ENCODE measurements at regions not wholly inside any gene's neighbourhood (a gene's known extent, or its start where the extent isn't known, plus 50 kb on each side); places are given as distances from the start of the nearest gene placed in this dataset.

DNA sequence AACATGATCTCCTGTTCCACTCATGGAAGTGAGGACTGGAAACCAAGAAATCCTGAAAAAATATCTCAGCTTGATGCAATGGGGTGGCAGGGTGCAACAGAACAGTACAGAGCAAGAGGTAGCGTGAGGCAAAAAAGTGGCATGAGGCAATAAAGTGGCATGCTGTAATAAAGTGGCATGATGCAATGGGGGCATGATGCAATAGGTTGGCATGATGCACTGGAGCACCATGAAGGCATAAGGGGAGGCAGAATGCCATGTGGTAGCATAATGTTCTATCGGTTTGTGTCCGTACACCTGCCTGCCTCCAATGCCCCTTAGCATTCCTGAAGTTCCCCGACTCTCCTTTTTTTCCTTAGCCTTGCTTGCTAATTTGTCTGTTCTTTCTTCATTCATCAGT, 648.4 kb downstream of the TMEM182 start:
- TF ChIP-seq REST (IDR thresholded peaks at IDR 0.05) (no peak), JUND (IDR thresholded peaks at IDR 0.05) (no peak), GABPA (IDR thresholded peaks at IDR 0.05 in 1 of 2, conservative IDR thresholded peaks at IDR 0.05 in 1 of 2) (no peak), EGR1 (IDR thresholded peaks at IDR 0.05; ENCODE audit: low read depth in 2 of 2) (no peak), TAF1 (conservative IDR thresholded peaks at IDR 0.05) (no peak), SP1 (IDR thresholded peaks at IDR 0.05) (no peak), ATF3 (IDR thresholded peaks at IDR 0.05) (no peak)
- TF ChIP-seq, protein P1, sequence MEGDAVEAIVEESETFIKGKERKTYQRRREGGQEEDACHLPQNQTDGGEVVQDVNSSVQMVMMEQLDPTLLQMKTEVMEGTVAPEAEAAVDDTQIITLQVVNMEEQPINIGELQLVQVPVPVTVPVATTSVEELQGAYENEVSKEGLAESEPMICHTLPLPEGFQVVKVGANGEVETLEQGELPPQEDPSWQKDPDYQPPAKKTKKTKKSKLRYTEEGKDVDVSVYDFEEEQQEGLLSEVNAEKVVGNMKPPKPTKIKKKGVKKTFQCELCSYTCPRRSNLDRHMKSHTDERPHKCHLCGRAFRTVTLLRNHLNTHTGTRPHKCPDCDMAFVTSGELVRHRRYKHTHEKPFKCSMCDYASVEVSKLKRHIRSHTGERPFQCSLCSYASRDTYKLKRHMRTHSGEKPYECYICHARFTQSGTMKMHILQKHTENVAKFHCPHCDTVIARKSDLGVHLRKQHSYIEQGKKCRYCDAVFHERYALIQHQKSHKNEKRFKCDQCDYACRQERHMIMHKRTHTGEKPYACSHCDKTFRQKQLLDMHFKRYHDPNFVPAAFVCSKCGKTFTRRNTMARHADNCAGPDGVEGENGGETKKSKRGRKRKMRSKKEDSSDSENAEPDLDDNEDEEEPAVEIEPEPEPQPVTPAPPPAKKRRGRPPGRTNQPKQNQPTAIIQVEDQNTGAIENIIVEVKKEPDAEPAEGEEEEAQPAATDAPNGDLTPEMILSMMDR (IDR thresholded peaks at IDR 0.05; ENCODE audit: low read depth, low read length, missing input control), result no peak
